ENCODE measurements at regions not wholly inside any gene's neighbourhood (a gene's known extent, or its start where the extent isn't known, plus 50 kb on each side); places are given as distances from the start of the nearest gene placed in this dataset.

DNA sequence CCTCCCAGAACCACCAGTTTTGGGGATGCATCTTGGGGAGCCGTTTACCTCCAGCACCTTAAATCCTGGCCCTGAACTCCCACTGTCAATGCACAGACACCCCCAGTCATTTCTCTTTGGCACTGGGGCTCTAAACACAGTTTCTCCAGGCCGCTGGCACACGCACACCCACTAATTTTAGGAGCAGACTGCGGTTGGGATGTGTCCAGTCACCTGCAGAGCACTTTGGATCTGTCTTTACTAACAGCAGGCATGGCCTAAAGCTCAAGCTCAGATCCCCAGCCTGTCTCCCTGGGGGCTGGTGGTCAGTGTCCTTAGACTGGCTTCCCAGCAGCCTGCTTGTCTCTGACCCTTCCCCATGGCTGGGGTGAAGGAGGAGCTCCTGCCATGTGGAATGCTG, 49.9 kb downstream of the SYNE3 start:
- H3K36me3 ChIP-seq = no peaks in the 10 kb centered on the region
- intact Hi-C loops (cut with DNase I; ENCODE audit: low total_unique reads) = no loop called here
- TF ChIP-seq POLR2A (IDR thresholded peaks at IDR 0.05) = no peak
- TF ChIP-seq, protein P1, sequence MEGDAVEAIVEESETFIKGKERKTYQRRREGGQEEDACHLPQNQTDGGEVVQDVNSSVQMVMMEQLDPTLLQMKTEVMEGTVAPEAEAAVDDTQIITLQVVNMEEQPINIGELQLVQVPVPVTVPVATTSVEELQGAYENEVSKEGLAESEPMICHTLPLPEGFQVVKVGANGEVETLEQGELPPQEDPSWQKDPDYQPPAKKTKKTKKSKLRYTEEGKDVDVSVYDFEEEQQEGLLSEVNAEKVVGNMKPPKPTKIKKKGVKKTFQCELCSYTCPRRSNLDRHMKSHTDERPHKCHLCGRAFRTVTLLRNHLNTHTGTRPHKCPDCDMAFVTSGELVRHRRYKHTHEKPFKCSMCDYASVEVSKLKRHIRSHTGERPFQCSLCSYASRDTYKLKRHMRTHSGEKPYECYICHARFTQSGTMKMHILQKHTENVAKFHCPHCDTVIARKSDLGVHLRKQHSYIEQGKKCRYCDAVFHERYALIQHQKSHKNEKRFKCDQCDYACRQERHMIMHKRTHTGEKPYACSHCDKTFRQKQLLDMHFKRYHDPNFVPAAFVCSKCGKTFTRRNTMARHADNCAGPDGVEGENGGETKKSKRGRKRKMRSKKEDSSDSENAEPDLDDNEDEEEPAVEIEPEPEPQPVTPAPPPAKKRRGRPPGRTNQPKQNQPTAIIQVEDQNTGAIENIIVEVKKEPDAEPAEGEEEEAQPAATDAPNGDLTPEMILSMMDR (IDR thresholded peaks at IDR 0.05) = no peak

DNA sequence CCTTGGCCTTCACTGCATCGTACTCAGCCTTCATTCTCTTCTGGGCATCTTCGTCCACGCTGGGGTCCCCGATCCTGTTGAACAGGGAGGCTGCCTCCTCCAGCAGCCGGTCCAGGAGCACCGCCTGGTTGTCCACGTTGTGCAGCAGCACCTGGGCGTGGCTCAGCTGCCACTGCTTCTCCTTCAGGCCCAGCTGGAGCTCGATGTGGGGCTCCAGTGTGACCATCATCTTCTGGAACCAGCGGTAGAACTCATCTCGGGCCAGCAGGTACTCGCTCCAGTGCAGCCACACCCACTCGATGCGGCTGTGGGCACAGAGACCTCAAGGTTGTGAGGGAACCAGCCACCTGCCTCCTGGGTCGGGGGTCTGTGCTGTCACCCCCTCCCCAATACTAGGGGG, 50.5 kb downstream of the SYNE3 start:
- Histone ChIP-seq H3K4me3 (no peak overlapping the region), H3K9me3 (no peaks in the 10 kb centered on the region), H3K4me1 (peaks cover 0 to 3% of the 10 kb centered on the region in 2 donors), H3K36me3 (no peaks in the 10 kb centered on the region), H3K27me3 (no peaks in the 10 kb centered on the region), H3K27ac (no peak overlapping the region)
- intact Hi-C loops (cut with DNase I; ENCODE audit: low total_unique reads) = no loop called here
- DNase-seq = no peak
- TF ChIP-seq, protein P1 (IDR thresholded peaks at IDR 0.05) = no peak
- TF ChIP-seq POLR2A (IDR thresholded peaks at IDR 0.05) = no peak

More for the DNA sequence above, 49.9 kb downstream of the SYNE3 start:
- Histone ChIP-seq H3K9me3 (no peaks in the 10 kb centered on the region), H3K27me3 (no peaks in the 10 kb centered on the region), H3K4me3 (no peak overlapping the region), H3K27ac (no peak overlapping the region), H3K4me1 (no peaks in the 10 kb centered on the region)
- DNase-seq = no peak

DNA sequence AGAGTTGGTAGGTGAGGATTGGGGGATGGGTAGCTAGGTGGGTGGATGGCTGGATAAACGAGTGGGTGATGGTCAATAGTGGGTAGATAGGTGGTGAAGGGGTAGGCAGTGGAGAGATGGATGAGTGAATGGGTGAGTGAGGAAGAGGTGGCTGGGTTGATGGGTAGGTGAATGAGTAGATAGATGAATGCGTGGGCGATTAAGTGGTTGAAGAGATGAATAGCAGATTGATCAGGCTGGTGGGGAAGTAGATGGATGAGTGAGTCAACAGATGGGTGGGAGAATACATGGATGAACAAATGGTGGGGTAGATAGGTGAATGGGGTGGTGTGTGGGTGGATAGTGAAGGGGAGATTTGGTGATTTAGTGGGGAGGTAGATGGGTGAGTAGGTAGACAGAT, 51.1 kb downstream of the SYNE3 start:
- Histone ChIP-seq H3K9me3 (no peaks in the 10 kb centered on the region), H3K27me3 (no peaks in the 10 kb centered on the region), H3K4me1 (peaks cover 0 to 8% of the 10 kb centered on the region in 2 donors), H3K36me3 (no peaks in the 10 kb centered on the region), H3K4me3 (no peak overlapping the region), H3K27ac (no peak overlapping the region)
- no peak for TF ChIP-seq POLR2A (IDR thresholded peaks at IDR 0.05)
- TF ChIP-seq, protein P1 (IDR thresholded peaks at IDR 0.05) = no peak
- intact Hi-C loops (cut with DNase I; ENCODE audit: low total_unique reads) = no loop called here
- DNase-seq = no peak

DNA sequence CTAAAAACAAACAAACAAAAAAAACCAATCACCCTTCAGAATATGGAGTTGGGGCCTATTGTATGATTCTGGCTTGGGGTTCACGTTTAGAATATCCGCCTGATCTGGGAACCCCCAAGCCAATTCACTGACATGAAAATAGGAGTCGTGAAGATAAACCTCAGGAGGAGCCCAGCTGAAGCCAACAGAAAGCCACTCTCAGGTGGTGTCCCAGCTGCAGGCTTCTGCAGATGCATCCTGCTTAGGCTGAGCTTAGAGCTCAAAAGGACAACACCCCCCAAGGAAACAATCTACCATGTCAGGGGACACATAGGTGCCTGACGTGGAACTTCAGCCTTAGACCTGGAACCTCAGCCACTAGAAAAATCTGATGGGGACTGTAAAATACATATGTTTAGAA, 51.9 kb downstream of the SYNE3 start:
- Histone ChIP-seq H3K4me1 (peaks cover 0 to 8% of the 10 kb centered on the region in 2 donors), H3K27ac (no peak overlapping the region), H3K9me3 (no peaks in the 10 kb centered on the region), H3K4me3 (no peak overlapping the region), H3K36me3 (no peaks in the 10 kb centered on the region), H3K27me3 (no peaks in the 10 kb centered on the region)
- TF ChIP-seq, protein P1 (IDR thresholded peaks at IDR 0.05) = no peak
- TF ChIP-seq POLR2A (IDR thresholded peaks at IDR 0.05) = no peak
- intact Hi-C loops (cut with DNase I; ENCODE audit: low total_unique reads) = no loop called here
- DNase-seq = no peak

DNA sequence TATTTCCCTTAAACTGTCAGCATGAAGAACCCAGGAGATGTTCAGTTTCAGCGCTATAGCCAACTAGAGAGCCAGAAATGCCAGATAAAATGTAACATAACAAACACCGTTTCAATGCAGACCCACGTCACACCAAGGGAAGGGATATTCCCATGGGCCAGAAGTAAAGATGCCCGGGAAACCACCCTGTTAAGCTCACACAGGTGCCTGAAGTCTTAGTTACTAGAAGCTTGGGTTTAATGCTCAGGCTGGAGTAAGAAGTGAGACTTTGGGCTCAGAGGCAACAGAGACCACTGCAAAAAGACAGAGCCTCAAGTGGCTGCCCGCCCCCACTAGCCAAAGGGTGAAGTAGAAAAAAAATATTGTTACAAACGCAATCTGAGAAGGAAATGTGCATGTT, 52.3 kb downstream of the SYNE3 start:
- H3K4me3 ChIP-seq = no peak overlapping the region
- no peak for TF ChIP-seq POLR2A (IDR thresholded peaks at IDR 0.05)
- TF ChIP-seq, protein P1 (IDR thresholded peaks at IDR 0.05) = no peak
- no peaks in the 10 kb centered on the region for H3K9me3 ChIP-seq
- H3K27me3 ChIP-seq = no peaks in the 10 kb centered on the region
- peaks cover 0 to 8% of the 10 kb centered on the region in 2 donors for H3K4me1 ChIP-seq
- no peaks in the 10 kb centered on the region for H3K36me3 ChIP-seq
- DNase-seq = no peak
- intact Hi-C loops (cut with DNase I; ENCODE audit: low total_unique reads) = no loop called here
- no peak overlapping the region for H3K27ac ChIP-seq

All from uterus (tissue), 3 donors.